ENCODE measurements at regions not wholly inside any gene's neighbourhood (a gene's known extent, or its start where the extent isn't known, plus 50 kb on each side); places are given as distances from the start of the nearest gene placed in this dataset.

- no peak for DNase-seq (ENCODE audit: low read depth)
Observed at GRCh38 chr2:196361606-196362326, 190.4 kb upstream of the STK17B start.

- no peak for DNase-seq (ENCODE audit: low read depth)
Observed at GRCh38 chr2:196362973-196363549, 191.7 kb upstream of the STK17B start.

GRCh38 chr2:196365145-196365544, 193.8 kb upstream of the STK17B start:
- no peak for DNase-seq (ENCODE audit: low read depth)

GRCh38 chr2:196365923-196366322, 194.5 kb upstream of the STK17B start:
- no peak for DNase-seq (ENCODE audit: low read depth)

GRCh38 chr2:196367633-196368032, 196.3 kb upstream of the STK17B start:
- no peak for DNase-seq (ENCODE audit: low read depth)

GRCh38 chr2:196368546-196369225, 197.3 kb upstream of the STK17B start:
- DNase-seq (ENCODE audit: low read depth) = no peak

- DNase-seq (ENCODE audit: low read depth) = no peak
Observed at GRCh38 chr2:196369967-196370366, 198.6 kb upstream of the STK17B start.

GRCh38 chr2:196370381-196370780, 199.0 kb upstream of the STK17B start:
- no peak for DNase-seq (ENCODE audit: low read depth)

GRCh38 chr2:196372276-196372809, 201.0 kb upstream of the STK17B start:
- DNase-seq (ENCODE audit: low read depth) = no peak

GRCh38 chr2:196372811-196373664, 201.7 kb upstream of the STK17B start:
- no peak for DNase-seq (ENCODE audit: low read depth)

- peak; percentile 28 for DNase-seq (ENCODE audit: low read depth)
Observed at GRCh38 chr2:196376984-196377877, 205.9 kb upstream of the STK17B start.

GRCh38 chr2:196379600-196379999, 208.2 kb upstream of the STK17B start:
- no peak for DNase-seq (ENCODE audit: low read depth)

- DNase-seq (ENCODE audit: low read depth) = no peak
Observed at GRCh38 chr2:196380098-196380497, 208.7 kb upstream of the STK17B start.

- DNase-seq (ENCODE audit: low read depth) = no peak
Observed at GRCh38 chr2:196380575-196380974, 209.2 kb upstream of the STK17B start.

GRCh38 chr2:196381464-196381863, 210.1 kb upstream of the STK17B start:
- no peak for DNase-seq (ENCODE audit: low read depth)

- no peak for DNase-seq (ENCODE audit: low read depth)
Observed at GRCh38 chr2:196383799-196384198, 212.4 kb upstream of the STK17B start.

GRCh38 chr2:196384729-196385128, 213.4 kb upstream of the STK17B start:
- no peak for DNase-seq (ENCODE audit: low read depth)

- no peak for DNase-seq (ENCODE audit: low read depth)
Observed at GRCh38 chr2:196389670-196390069, 218.3 kb upstream of the STK17B start.

- no peak for DNase-seq (ENCODE audit: low read depth)
Observed at GRCh38 chr2:196390243-196391148, 219.1 kb upstream of the STK17B start.

- no peak for DNase-seq (ENCODE audit: low read depth)
Observed at GRCh38 chr2:196391149-196391479, 219.7 kb upstream of the STK17B start.
